AG08396 (cell line): ENCODE measurements at regions not wholly inside any gene's neighbourhood (a gene's known extent, or its start where the extent isn't known, plus 50 kb on each side); places are given as distances from the start of the nearest gene placed in this dataset.

Experiments used
- DNase-seq: peaks from one replicate; pipeline ENCODE4 v3.0.0; 2012; ENCODE audit warnings: low spot score, mixed read lengths

DNA sequence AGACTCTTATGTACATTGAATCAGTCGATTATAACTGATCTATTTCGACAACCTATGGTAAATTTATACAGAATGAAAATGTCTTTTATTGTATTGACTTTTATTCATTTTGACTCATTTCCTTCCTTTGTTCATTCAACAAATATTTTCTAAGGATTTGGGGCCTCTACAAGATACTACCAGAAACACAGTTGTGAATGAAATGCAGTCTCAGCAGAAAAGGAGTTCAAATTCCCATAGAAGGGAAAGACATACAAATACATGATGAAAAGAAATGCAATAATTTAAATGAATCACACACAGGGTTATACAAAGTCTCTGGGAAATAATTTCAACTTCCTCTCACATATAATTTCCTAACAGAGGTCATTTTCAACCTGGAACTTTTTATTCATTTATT, 134.0 kb upstream of the SEMA3A start:
- DNase-seq: no peak

DNA sequence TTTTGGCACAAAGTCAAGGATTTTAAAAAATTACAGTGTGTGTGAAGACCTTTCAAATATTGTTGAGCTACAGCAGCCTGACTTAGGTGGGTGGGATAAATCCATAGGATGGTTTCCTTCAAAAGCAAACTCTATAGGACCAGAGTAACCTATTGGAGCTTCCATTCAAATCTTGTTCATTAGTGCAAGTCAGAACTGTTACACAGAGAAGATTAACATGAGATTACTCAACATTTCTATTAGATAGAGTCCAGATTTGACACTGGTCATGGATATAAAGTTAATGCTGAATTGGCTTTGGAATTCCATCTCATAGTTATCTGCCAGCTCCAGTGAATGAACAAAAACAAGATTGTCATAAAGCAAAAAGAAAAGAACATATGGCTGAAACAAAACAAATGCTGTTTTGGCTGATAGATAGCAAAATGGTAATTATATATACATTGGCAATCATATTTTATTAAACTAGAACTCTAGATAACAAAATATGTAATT, 129.6 kb upstream of the SEMA3A start:
- no peak for DNase-seq

DNA sequence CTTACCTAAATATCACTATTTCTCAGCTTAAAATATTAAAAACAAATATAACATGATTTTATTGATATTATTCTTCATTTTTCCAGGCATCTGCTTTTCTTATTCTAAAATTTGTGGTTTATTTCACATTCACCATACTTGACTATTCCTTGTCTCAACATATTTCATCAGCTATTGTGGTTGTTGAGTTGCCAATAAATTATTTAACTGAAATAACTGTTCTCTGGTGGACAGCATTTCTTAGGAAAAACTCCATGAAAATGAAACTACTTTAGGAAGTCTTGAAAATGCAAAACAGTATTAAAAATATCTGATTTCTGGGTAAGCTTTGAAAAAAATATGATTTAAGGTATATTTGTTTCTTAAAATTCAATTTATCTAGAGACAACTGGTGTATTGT, 122.9 kb upstream of the SEMA3A start:
- DNase-seq: no peak

DNA sequence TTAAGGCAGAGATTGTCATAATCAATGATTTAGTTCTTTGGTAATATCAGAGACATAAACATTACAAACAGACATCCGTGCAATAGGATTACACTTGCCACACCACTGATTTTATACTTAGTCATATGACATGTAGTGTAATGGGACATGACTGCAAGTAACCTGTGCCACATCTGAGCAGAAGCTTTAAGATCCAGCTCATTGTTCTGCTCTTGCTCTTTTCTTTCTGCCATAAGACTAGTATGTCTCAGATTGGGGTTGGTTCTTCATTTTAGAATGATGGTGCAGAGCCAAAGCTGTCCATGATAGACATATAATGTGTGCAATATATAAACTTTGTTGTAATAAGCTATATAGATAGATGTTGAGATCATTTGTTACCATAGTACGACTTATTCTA, 119.7 kb upstream of the SEMA3A start:
- no peak for DNase-seq

DNA sequence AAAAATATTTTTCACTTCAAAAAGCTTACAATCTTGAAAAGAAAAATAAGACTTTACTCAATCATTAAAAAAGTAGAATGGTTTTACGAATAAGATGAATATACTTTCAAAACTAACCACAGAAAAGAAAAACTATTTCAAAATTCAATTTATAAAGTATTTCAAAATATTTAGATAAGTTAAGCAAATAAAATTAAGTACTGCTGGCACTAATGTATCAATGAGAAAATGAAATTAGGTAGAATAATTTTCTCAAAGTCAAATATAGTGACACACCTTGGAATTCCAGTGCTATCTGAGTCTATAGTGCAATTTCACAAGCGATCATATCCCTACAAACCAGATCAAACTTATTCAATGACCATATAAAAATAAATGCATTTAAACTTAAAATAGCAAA, 109.8 kb upstream of the SEMA3A start:
- DNase-seq: no peak

DNA sequence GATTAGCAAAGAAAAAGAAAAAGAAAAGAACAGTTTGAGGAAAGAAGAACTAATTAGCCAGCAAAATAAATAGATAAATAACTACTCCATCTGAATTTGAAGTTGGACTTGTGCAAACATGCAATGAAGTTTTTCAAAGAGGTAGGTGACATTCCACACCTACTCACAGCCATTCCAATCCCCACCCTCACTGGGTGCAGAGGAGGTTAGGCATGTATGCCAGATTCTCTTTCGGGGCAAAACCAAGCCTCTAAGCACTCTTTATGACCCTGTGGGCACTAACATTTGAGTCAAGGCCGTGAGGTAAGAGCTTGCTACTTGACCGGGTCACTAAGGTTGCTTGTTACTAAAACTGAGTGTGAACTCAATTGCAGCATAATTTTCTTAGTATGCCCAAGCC, 108.4 kb upstream of the SEMA3A start:
- DNase-seq: no peak

DNA sequence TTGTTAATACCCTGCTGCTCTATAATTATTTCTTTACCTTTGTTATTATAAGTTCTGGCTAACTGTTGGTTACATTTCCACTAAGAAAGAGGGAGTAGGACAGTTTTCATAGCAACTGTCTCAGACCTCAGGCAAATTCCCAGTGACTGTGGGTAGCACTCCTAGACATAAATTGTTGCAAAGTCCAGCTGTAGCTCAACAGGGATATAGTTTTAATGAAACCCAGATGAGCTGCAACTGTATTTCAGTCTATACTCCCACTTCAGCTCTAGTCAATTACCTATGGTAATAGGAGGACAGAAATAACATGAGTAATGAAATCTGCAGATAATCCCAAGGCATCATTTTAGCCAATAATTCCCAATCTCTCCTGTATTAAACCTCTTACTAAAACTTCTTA, 103.0 kb upstream of the SEMA3A start:
- no peak for DNase-seq

DNA sequence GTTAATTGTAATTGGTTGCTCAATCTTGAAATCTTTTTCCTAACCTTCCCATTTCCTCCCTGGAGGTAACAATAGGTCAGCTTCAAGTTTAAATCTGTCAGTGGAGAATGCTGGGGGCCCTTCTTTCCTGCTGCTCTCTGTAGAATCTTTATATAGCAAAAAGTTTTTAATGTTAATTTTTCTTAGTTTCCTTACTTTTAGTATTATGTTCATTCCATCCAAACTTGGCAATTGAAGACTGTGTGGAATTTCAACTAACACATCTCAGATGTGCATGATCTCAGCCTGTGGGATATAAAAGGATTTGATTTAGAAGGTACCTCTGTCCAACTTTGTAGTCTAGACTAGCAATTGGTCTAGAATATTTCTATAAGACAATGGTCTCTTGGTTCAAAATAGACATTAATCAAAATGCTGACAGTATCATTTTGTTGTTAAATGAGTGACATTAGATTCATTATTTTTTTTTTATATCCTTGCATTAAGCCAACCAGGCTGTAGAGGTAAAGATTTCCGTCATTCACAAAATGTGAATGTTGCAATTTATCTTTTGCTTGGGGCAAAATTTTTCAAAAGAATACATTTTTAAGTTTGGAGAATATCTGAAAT, 100.4 kb upstream of the SEMA3A start:
- DNase-seq: no peak

DNA sequence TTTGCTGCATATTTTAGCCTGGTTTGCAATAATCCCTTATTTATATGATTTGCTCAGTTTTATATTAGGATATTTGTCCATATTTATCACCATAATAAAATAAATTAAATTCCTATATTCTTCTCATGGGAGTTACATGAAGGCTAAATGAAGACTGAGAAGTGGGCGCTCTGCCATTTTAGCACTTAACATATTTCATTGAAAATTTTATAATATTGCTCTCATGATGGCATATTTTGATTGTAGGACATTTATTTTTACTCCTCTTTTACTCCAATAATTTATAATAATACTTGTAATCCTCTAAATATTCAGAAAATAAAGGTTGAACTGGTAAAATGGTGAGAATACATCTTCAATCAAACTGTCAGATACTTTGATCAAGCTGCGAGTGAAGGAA, 99.8 kb upstream of the SEMA3A start:
- no peak for DNase-seq

DNA sequence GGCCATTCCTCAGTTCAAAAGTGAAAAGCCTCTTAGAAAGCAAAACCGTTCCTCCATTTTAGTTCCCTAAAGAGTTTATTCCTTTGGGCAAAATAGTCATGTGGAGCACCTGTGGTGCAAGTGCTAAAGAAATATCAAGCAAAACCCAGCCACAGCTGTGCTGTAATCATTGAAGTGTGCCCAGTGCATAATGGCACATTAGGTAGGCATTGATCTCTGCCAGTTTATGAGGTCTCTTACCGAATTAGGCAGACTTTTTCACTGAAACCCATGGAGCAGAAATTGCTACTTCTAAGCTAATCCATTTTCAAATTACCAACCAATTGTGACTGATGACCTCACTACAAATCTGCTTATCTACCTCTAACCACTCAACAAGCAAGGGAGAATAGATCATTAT, 97.2 kb upstream of the SEMA3A start:
- no peak for DNase-seq

DNA sequence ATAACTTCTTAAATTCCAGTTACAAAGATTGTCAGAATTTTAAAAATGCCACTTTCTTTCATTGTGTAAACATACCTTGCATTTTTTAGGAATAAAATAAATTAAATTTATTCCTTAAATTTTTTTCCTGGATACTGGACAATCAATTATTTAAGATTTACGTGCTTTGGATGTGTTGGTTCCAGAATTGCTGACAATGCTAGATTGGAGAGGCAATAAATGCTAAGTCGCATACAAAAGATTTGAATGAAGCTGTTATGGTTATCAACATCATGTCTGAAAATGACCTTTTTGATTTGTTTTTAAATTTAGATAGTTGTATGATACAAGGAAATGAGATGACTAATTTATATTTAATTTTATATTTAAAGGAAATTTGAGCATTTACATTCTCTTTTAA, 89.2 kb upstream of the SEMA3A start:
- no peak for DNase-seq

DNA sequence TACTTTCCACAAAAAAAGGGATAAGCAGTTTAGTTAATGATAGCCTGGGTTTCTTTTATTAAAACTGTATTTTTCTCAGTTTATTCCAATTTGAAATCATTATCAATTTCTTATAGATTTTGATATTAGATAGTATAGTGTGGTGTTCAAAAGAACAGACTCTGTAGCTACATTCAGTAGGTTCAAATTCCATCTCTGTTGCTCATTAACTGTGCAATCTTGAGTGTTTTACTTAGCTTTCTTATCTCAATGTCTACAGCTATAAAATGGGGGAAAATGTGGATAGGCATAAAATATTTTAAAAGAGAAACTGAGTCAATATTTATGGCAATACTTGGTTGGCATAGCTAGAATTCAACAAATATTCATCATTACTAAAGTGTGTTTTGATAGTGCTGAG, 86.9 kb upstream of the SEMA3A start:
- DNase-seq: no peak

DNA sequence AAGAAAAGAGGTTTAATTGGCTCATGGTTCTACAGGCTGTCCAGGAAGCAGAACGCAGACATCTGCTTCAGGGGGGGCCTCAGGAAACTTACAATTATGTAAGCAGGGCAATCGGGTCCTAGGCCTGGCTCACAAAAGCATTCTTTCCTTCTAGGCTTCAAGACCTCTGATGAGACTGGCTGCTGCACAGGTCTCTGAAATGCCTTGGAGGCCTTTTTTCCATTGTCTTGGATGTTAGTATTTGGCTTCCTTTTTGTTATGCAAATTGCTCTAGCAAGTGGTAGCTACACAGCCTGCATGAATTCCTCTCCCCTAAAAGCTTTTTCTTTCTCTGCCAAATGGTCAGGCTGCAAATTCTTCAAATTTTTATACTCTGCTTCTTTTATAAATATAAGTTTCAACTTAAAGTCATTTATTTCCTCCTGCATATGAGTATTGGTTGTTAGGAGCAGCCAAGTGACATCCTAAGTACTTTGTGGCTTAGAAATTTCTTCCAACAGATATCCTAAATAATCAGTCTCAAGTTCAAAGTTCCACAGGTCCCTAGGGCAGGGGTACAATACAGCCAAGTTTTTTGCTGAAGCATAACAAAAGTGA, 83.1 kb upstream of the SEMA3A start:
- DNase-seq: no peak

DNA sequence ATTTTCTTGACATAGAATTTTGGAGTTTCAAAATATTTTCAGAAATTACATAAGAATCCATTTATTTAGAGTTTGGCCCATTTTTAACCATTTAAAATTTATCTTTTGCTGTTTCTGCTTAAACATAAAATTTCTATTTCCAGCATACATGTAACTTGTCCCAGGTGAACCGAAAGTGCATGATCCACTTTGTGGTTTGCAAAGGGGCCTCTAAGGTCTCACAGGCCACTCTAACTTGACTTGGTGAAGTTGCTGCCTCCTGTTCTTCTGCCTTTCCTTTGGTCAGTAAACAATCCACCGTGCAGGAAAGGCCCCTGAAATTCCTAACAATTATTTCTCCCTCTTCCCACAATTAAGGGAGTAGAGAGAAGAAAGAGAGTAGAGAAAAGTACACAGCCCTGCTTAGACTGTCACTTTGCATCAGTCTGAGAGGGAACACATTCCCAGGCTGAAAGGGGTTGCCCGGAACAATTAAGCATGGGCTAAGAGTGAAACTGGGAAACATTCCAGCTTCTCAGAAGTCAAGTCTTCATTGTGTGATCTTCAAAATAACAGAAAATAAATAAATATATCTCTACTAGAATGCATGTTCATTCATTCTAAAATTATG, 79.5 kb upstream of the SEMA3A start:
- DNase-seq: no peak

DNA sequence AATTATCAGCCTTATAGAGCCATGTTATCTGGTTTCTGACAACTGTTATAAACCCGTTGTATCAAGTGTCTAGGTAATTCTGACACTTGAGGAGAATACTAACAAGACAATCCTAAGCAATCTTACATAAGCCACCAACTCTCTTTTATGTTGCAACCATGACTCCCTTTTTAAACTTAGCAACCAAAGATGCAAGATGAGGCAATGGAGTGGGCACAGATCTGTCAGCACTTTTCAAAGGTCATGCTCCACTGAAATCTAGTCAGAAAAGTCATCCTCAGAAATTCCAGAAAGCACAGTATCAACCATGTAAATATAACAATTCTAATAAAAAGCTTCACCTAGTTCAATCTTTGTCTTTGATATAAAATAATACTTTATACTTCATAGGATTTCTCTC, 77.0 kb upstream of the SEMA3A start:
- no peak for DNase-seq

DNA sequence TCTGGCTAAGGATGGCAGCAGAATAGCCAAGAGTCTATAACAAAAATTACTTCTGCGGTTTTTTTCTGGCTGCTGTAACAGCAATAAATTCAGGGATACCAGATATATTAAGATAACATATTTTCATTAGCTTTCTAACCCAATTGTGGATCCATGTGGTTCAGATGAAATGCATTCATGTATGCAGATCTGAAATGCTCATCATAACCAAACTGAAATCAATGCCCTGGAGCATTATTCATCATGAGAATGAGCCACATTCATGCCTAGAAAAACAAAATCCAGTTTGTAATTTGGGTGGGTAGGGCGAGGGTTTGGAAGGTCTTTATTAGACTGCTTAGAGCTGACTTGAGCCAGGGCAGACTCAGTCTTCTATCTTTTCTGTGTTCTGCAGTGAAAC, 69.8 kb upstream of the SEMA3A start:
- no peak for DNase-seq

DNA sequence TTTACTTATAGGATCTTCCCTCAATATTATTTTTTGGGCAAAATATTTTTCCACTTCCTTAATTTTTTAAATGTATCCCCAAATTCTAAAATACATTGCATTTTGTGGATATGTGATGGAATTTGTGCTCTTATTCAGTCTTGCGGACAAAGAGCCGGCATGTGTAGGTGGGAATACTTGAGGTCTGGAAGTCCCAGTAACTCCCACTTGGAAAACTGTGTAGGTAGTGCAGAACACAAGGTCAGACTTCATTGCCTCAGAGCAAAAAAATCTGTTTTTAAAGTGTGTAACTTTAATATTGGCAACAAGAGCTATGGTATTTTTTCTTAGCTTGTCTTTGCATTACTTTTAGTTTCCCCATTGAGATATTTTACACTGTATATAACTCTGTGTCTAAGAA, 68.5 kb upstream of the SEMA3A start:
- no peak for DNase-seq

DNA sequence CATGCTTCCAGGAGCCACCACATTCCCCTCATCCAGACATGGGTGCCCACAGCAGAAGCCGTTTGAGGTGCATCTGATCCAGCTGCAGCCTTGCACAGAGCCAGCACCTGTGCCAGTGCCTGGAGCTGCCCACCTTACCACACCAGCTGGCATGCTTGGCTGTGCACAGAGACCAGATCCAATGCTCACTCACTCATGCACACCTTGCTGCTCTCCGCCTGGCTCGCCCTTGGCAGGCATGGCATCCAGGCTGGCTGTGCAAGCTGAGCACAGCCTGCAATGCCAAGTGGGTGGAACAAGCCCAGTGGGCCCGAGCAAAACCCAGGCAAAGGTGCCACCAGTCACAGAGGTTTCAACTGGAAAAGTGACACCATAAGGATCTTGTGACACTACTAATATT, 66.9 kb upstream of the SEMA3A start:
- no peak for DNase-seq

DNA sequence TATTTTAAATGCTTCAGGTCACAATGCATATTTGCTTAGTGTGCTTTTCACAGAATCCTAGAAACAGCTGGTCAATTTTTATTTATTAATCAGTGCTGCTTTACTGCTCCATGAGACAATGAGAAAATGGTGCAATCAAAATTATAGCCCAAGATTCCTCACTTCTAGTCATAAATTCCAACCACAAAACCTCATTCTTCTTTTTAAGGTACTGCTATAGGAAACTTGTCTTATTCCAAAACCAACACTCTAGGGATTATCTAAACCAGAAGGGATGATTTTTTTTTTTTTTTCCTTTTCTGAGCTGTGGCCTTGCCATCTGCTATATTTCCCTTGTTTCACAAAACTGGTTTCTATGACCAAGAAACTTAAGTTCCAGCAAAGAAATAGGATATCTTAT, 64.0 kb upstream of the SEMA3A start:
- no peak for DNase-seq

DNA sequence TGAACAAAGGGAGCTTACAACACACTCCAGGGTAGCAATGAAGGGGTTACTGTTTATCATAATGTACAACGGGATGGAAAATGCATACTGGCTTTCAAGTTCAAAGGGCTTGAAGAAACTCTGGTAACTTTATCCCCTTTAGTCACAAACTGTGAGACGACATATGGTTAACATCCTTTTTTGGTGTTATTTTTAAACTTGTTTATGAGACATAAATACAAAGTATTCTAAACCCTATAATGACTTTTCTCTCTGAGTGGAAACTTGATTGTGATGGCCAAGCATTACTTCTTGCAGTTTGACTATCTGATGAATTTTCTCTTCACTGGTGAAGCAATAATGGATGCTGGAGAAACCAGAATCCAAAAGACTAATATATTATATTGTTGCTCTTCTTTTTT, 62.0 kb upstream of the SEMA3A start:
- no peak for DNase-seq

DNA sequence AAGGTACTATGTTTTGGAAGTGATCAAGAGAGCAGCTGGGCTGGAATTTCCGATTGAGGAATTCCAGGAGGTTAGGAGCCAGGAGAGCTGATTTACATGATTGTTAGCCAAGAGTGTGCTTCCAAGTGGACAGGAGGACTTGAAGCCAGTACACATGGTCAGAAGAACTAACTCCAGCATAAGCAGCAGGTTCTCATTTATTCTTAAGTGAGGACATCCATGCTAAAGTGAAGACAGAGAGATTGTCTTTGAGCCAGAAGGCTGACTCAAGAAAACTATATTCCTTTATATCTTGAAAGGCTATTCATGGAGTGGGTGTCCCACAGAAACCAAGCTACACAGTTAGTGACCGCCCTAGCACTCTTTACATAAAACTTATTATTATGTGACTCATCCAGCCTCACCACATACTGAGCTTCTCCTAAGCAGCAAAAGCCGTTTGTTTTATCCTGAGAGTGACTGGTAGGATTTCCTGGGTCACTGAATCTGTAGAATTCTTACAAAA, 56.7 kb upstream of the SEMA3A start:
- no peak for DNase-seq

DNA sequence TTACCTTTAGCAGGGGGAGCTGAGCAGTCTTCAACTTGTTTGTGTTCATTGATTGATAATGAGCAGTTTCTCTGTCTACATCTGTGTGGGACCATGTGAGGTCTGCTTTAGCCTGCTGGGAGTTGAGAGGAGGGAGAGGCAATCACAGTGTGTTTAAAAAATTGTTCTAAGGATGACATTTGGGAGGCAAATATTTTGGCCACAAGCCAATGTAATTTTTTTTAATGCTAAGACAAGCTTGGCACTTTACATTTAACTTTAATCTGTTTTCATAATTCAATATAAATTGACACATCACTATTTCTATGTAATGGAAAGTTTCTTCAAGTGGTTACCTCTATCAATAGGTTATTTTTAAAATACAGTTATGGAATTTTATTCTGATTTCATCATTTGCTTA, 55.9 kb upstream of the SEMA3A start:
- no peak for DNase-seq

DNA sequence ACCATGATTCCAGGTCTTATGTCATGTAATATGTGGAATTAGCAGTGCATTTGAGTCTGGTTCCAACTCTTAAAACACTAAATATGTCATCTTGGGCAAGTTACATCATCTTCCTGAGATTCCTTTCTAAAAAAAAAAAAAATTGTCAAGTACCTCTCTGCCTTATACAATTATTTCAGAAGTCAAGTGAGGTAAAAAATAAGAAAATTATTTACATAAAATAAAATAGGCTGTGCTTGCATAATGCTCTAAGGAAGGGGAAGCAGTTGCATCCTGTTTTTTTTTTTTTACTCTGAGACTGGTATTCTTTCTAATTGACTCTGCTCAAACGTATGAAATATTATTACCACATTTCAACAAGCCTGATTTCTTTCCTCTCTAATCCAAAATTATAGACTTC, 55.1 kb upstream of the SEMA3A start:
- no peak for DNase-seq

DNA sequence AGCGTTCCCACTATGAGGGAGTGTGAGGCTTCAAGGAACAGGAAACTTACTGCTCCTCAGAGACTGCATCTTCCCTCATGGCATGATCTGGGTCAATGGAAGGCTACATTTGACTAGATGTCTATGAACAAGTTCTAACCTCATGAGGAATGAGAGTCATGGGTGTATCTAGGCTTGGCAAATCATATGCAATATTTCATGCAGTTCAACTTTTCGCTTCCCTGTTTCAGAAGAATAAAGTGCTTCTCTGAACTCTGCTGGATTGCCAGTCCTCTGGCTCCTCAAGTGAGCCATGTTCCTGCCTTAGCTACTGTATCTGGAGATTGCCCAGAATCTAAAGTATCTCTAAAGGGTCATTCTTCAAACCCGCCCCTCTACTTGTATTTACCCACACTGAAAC, 54.3 kb upstream of the SEMA3A start:
- no peak for DNase-seq
